K562 (cell line): ENCODE measurements at regions not wholly inside any gene's neighbourhood (a gene's known extent, or its start where the extent isn't known, plus 50 kb on each side); places are given as distances from the start of the nearest gene placed in this dataset.

Experiments used
- ATAC-seq: fragments of 200-7000 bp; cut with Tn5 transposase; 3 replicates; pipeline ENCODE4 v1.9.1; 2020; ENCODE audit warnings: moderate library complexity
- BruUV-seq: library from RNA; stranded (reverse); fragments of 400-500 nt; replicated peaks from 2 replicates; lab custom pipeline; 2021; lab: Mats Ljungman, UMichigan
- CTCF ChIA-PET: fragments of 300-600 bp; formaldehyde crosslinking; extraction: SDS; loops from one replicate; lab custom pipeline; 2021; ENCODE audit warnings: low intra/inter-chr PET ratio; lab: Yijun Ruan, JAX
- POLR2A ChIA-PET: fragments of 300-600, 350-650 bp; sonication (Branson Sonifier 250); formaldehyde crosslinking; extraction: SDS; loops from one replicate; lab custom pipeline; 2021; ENCODE audit warnings: antibody characterized with exemption, inconsistent platforms; lab: Yijun Ruan, JAX
- DNase-seq, 4 experiments: peaks; one replicate each; pipeline versions ENCODE4 v3.0.0 to v3.0.0-alpha.2; 2011 to 2018; ENCODE audit warnings: low spot score in 3 of 4, mixed read lengths in 3 of 4; ENCODE audit errors: extremely low read depth in 1 of 4
- FAIRE-seq: peaks from 2 replicates; lab custom pipeline; 2011; peaks lifted over from hg19 to GRCh38; lab: Jason Lieb, UNC
- H2AFZ ChIP-seq: 2 replicates; pipeline ENCODE4 v1.6.0; 2011; ENCODE audit warnings: low read depth, low read length, control low read depth, inconsistent platforms
- H3K27ac ChIP-seq: fragments of 200-600 bp; 3 replicates; pipeline ENCODE4 v1.8.0; 2011; ENCODE audit warnings: low read depth, mild to moderate bottlenecking, control low read depth, inconsistent platforms, low read length, moderate library complexity, mixed read lengths; ENCODE audit errors: extremely low read depth
- H3K27me3 ChIP-seq, 2 experiments: fragments of 300-600 bp in 1 of 2; 2 replicates in 1 of 2; 3 replicates in 1 of 2; pipeline versions ENCODE4 v1.6.0 to v1.8.0; 2011; ENCODE audit warnings: inconsistent platforms in 2 of 2, low read length in 2 of 2, mild to moderate bottlenecking in 1 of 2, mixed read lengths in 1 of 2, moderate library complexity in 1 of 2; ENCODE audit not compliant: control insufficient read depth in 2 of 2, insufficient read depth in 2 of 2
- H3K36me3 ChIP-seq: fragments of 300-600 bp; 3 replicates; pipeline ENCODE4 v1.8.0; 2011; ENCODE audit warnings: mild to moderate bottlenecking, low read length, inconsistent platforms; ENCODE audit not compliant: control insufficient read depth, insufficient read depth
- H3K4me1 ChIP-seq, 2 experiments: fragments of 200-600 bp in 1 of 2; replicated peaks in 1 of 2; 2 replicates in 1 of 2; 3 replicates in 1 of 2; pipeline versions ENCODE4 v1.5.1 to v1.8.0; 2011; ENCODE audit warnings: inconsistent platforms in 2 of 2, low read length in 2 of 2, mild to moderate bottlenecking in 1 of 2, mixed read lengths in 1 of 2, moderate library complexity in 1 of 2; ENCODE audit not compliant: control insufficient read depth in 2 of 2, insufficient read depth in 2 of 2
- H3K4me2 ChIP-seq: 2 replicates; pipeline ENCODE4 v1.6.1; 2011; ENCODE audit warnings: low read length, control low read depth, inconsistent platforms, mixed read lengths; ENCODE audit not compliant: insufficient read depth
- H3K4me3 ChIP-seq: fragments of 200-600 bp; sonication (generic), shearing (Covaris generic); 2 replicates; pipeline ENCODE4 v1.5.1; 2016; ENCODE audit warnings: control low read depth, inconsistent platforms
- H3K79me2 ChIP-seq: fragments of 200-600 bp; 3 replicates; pipeline ENCODE4 v1.8.0; 2011; ENCODE audit warnings: low read length, inconsistent platforms; ENCODE audit not compliant: control insufficient read depth, insufficient read depth
- H3K9ac ChIP-seq, 2 experiments: 2 replicates each; pipeline versions ENCODE4 v1.6.0 to v1.6.1; 2011; ENCODE audit warnings: low read depth in 2 of 2, low read length in 2 of 2, control low read depth in 1 of 2, inconsistent platforms in 1 of 2, mild to moderate bottlenecking in 1 of 2, mixed read lengths in 1 of 2; ENCODE audit not compliant: insufficient read depth in 1 of 2
- H3K9me1 ChIP-seq: one replicate; pipeline ENCODE4 v1.6.0; 2011; ENCODE audit warnings: inconsistent platforms, mild to moderate bottlenecking, low read length, moderate library complexity; ENCODE audit not compliant: control insufficient read depth, insufficient read depth
- H3K9me3 ChIP-seq: replicated peaks from 2 replicates; pipeline ENCODE4 v1.5.1; 2011; ENCODE audit warnings: low read depth, low read length, inconsistent platforms; ENCODE audit not compliant: control insufficient read depth, insufficient read depth
- H4K20me1 ChIP-seq: replicated peaks from 2 replicates; pipeline ENCODE4 v1.6.1; 2011; ENCODE audit warnings: low read length, inconsistent platforms, mixed read lengths; ENCODE audit not compliant: control insufficient read depth, insufficient read depth
- ASH1L ChIP-seq: fragments of 450-650 bp; IDR thresholded peaks from 2 replicates; pipeline ENCODE4 v1.6.1; 2018; ENCODE audit warnings: borderline replicate concordance, mild to moderate bottlenecking, low read depth; ENCODE audit not compliant: partially characterized antibody
- CBFB ChIP-seq: sonication (generic); formaldehyde crosslinking; IDR thresholded peaks from 2 replicates; pipeline ENCODE4 v1.4.0; 2020; ENCODE audit warnings: mild to moderate bottlenecking, missing genetic modification reagents
- HMG20A ChIP-seq: fragments of 450-650 bp; formaldehyde crosslinking; conservative IDR thresholded peaks from 2 replicates; pipeline ENCODE4 v1.4.0; 2020; ENCODE audit warnings: mild to moderate bottlenecking, mixed read lengths
- PML ChIP-seq: IDR thresholded peaks from 2 replicates; pipeline ENCODE4 v1.6.1; 2012; ENCODE audit warnings: low read length, inconsistent platforms
- TEAD1 ChIP-seq, 2 experiments: fragments of 450-650 bp in 1 of 2; sonication (generic) in 1 of 2; formaldehyde crosslinking; IDR thresholded peaks; 2 replicates each; pipeline versions ENCODE4 v1.4.0 to v1.8.0; 2020 to 2022; ENCODE audit warnings: mild to moderate bottlenecking in 2 of 2, missing genetic modification reagents in 1 of 2
- ZBED1 ChIP-seq: IDR thresholded peaks from 2 replicates; pipeline ENCODE4 v1.6.1; 2014
- ZNF766 ChIP-seq: fragments of 200-800 bp; sonication (Bioruptor generic); conservative IDR thresholded peaks from 2 replicates; pipeline ENCODE4 v1.6.1; 2016; ENCODE audit warnings: missing genetic modification characterization, missing compliant biosample characterization
- WGBS: fragments of 100-300 bp; shearing (Covaris generic); methylation state at CpG from one replicate; pipeline ENCODE4 v1.1.6; 2016; ENCODE audit warnings: low coverage, mixed read lengths; ENCODE audit not compliant: insufficient coverage; ENCODE audit errors: missing lambda C conversion rate; 5-methylcytosine and 5-hydroxymethylcytosine counted together
- in situ Hi-C: fragments of 300-500 bp; cut with MboI; formaldehyde crosslinking; loops from 4 replicates; pipeline ENCODE4 v1.15.0; 2018; ENCODE audit warnings: inconsistent platforms, mixed read lengths
- intact Hi-C: fragments of 100-400 bp; cut with micrococcal nuclease; formaldehyde crosslinking; loops from 2 replicates; pipeline ENCODE4 v1.14.2; 2022
- TF ChIP-seq, protein P1 (sequence below): sonication (generic); formaldehyde crosslinking; IDR thresholded peaks from 2 replicates; pipeline ENCODE4 v1.5.0; 2020; ENCODE audit warnings: missing genetic modification reagents
- TF ChIP-seq, protein P2 (sequence below): fragments of 450-650 bp; IDR thresholded peaks from one replicate; pipeline ENCODE4 v1.6.1; 2018; ENCODE audit warnings: mild to moderate bottlenecking, moderate library complexity; ENCODE audit not compliant: partially characterized antibody
- TF ChIP-seq, protein P3 (sequence below): fragments of 250-450 bp; sonication (Bioruptor Pico); IDR thresholded peaks from 2 replicates; pipeline ENCODE4 v1.5.0; 2020; ENCODE audit warnings: mild to moderate bottlenecking, borderline replicate concordance
- TF ChIP-seq, protein P4 (sequence below): fragments of 250-450 bp; sonication (Bioruptor Pico); IDR thresholded peaks from 2 replicates; pipeline ENCODE4 v1.4.0; 2020; ENCODE audit warnings: mild to moderate bottlenecking
- TF ChIP-seq, protein P5 (sequence below): fragments of 150-350 bp; IDR thresholded peaks from 2 replicates; pipeline ENCODE4 v1.6.1; 2014; ENCODE audit warnings: low read depth, mild to moderate bottlenecking, low read length, borderline replicate concordance

DNA sequence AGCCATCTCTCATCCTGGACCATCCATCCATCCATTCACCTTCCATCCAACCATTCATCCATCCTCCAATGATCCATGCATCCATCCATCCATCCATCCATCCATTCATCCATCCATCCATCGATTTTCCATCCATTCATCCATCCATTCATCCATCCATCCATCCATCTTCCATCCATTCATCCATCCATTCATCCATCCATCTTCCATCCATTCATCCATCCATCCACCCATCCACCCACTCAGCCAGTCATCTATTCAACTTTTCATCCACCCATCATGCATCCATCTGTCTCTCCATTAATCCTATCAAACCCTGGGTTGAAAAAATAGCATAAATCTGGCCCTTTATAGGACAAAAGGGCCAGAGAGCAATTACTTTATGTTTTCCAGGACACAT lies 158.3 kb upstream of the WSCD1 start (continued):
- TF ChIP-seq, protein P1, sequence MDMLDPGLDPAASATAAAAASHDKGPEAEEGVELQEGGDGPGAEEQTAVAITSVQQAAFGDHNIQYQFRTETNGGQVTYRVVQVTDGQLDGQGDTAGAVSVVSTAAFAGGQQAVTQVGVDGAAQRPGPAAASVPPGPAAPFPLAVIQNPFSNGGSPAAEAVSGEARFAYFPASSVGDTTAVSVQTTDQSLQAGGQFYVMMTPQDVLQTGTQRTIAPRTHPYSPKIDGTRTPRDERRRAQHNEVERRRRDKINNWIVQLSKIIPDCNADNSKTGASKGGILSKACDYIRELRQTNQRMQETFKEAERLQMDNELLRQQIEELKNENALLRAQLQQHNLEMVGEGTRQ (CRISPR knock-in tag): no peak
- no peak for TF ChIP-seq HMG20A (CRISPR knock-in tag)
- TF ChIP-seq, protein P2, sequence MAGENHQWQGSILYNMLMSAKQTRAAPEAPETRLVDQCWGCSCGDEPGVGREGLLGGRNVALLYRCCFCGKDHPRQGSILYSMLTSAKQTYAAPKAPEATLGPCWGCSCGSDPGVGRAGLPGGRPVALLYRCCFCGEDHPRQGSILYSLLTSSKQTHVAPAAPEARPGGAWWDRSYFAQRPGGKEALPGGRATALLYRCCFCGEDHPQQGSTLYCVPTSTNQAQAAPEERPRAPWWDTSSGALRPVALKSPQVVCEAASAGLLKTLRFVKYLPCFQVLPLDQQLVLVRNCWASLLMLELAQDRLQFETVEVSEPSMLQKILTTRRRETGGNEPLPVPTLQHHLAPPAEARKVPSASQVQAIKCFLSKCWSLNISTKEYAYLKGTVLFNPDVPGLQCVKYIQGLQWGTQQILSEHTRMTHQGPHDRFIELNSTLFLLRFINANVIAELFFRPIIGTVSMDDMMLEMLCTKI: no peak
- no peak for TF ChIP-seq ZBED1
- no peak for TF ChIP-seq ASH1L
- TF ChIP-seq, protein P3, sequence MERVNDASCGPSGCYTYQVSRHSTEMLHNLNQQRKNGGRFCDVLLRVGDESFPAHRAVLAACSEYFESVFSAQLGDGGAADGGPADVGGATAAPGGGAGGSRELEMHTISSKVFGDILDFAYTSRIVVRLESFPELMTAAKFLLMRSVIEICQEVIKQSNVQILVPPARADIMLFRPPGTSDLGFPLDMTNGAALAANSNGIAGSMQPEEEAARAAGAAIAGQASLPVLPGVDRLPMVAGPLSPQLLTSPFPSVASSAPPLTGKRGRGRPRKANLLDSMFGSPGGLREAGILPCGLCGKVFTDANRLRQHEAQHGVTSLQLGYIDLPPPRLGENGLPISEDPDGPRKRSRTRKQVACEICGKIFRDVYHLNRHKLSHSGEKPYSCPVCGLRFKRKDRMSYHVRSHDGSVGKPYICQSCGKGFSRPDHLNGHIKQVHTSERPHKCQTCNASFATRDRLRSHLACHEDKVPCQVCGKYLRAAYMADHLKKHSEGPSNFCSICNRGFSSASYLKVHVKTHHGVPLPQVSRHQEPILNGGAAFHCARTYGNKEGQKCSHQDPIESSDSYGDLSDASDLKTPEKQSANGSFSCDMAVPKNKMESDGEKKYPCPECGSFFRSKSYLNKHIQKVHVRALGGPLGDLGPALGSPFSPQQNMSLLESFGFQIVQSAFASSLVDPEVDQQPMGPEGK: no peak

DNA sequence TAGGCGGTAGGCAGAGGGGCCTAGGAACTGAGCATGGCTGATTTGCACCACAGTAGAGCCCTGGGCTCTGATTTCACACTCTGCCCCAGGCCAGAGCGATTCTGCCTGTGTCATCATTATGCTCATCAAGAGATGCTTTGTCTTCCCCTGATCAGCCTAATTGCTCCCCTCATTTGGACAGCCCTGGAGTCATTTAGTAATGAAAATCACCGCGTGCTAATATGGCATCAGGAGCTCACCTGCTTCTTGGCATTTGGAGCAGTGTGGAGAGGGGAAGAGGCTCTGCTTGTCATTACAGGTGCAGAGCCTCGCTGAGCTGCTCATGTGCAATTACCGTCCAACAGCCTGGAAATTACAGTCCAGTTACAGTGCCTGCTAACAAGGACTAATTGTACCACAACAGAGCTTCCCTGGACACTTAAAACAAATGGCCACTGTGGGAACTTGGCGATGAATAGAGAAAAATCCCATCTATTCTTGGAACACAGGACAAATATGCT lies 157.1 kb upstream of the WSCD1 start:
- CTCF ChIA-PET: no interaction called here
- intact Hi-C loops: no loop called here
- TF ChIP-seq PML: no peak
- no peak for TF ChIP-seq CBFB (CRISPR knock-in tag)
- no peak for TF ChIP-seq TEAD1 (CRISPR knock-in tag; IDR thresholded peaks at IDR 0.05)
- TF ChIP-seq, protein P4, sequence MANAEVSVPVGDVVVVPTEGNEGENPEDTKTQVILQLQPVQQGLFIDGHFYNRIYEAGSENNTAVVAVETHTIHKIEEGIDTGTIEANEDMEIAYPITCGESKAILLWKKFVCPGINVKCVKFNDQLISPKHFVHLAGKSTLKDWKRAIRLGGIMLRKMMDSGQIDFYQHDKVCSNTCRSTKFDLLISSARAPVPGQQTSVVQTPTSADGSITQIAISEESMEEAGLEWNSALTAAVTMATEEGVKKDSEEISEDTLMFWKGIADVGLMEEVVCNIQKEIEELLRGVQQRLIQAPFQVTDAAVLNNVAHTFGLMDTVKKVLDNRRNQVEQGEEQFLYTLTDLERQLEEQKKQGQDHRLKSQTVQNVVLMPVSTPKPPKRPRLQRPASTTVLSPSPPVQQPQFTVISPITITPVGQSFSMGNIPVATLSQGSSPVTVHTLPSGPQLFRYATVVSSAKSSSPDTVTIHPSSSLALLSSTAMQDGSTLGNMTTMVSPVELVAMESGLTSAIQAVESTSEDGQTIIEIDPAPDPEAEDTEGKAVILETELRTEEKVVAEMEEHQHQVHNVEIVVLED: no peak
- TF ChIP-seq, protein P5, sequence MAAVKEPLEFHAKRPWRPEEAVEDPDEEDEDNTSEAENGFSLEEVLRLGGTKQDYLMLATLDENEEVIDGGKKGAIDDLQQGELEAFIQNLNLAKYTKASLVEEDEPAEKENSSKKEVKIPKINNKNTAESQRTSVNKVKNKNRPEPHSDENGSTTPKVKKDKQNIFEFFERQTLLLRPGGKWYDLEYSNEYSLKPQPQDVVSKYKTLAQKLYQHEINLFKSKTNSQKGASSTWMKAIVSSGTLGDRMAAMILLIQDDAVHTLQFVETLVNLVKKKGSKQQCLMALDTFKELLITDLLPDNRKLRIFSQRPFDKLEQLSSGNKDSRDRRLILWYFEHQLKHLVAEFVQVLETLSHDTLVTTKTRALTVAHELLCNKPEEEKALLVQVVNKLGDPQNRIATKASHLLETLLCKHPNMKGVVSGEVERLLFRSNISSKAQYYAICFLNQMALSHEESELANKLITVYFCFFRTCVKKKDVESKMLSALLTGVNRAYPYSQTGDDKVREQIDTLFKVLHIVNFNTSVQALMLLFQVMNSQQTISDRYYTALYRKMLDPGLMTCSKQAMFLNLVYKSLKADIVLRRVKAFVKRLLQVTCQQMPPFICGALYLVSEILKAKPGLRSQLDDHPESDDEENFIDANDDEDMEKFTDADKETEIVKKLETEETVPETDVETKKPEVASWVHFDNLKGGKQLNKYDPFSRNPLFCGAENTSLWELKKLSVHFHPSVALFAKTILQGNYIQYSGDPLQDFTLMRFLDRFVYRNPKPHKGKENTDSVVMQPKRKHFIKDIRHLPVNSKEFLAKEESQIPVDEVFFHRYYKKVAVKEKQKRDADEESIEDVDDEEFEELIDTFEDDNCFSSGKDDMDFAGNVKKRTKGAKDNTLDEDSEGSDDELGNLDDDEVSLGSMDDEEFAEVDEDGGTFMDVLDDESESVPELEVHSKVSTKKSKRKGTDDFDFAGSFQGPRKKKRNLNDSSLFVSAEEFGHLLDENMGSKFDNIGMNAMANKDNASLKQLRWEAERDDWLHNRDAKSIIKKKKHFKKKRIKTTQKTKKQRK: no peak
- no peak for TF ChIP-seq ZNF766 (CRISPR knock-in tag)

More for the DNA sequence above, 157.1 kb upstream of the WSCD1 start:
- ATAC-seq (no peak), DNase-seq (no peak), FAIRE-seq (no peak)
- no peak overlapping the region for H3K4me2 ChIP-seq
- no peaks in the 10 kb centered on the region for H4K20me1 ChIP-seq
- H3K4me3 ChIP-seq: no peak overlapping the region
- POLR2A ChIA-PET: no interaction called here
- H3K9me3 ChIP-seq: no peaks in the 10 kb centered on the region
- peaks cover 0 to 5% of the 10 kb centered on the region in 2 experiments; a peak in 2 of 5 replicates for H3K27me3 ChIP-seq
- H3K9me1 ChIP-seq: no peaks in the 10 kb centered on the region
- H3K9ac ChIP-seq: no peak overlapping the region
- 0% methylated on average over 7 of the region's 7 CpGs for WGBS
- no peak overlapping the region for H3K27ac ChIP-seq
- in situ Hi-C loops: no loop called here
- no peaks in the 10 kb centered on the region for H3K79me2 ChIP-seq
- no peak overlapping the region for H2AFZ ChIP-seq
- BruUV-seq: no TSS peak
- H3K4me1 ChIP-seq: no peaks in the 10 kb centered on the region
- no peaks in the 10 kb centered on the region for H3K36me3 ChIP-seq
